K562 (cell line): ENCODE measurements at regions not wholly inside any gene's neighbourhood (a gene's known extent, or its start where the extent isn't known, plus 50 kb on each side); places are given as distances from the start of the nearest gene placed in this dataset.

Experiments
- ATAC-seq: fragments of 200-7000 bp; cut with Tn5 transposase; 3 replicates; pipeline ENCODE4 v1.9.1; 2020; ENCODE audit warnings: moderate library complexity
- BruUV-seq: library from RNA; stranded (reverse); fragments of 400-500 nt; replicated peaks from 2 replicates; lab custom pipeline; 2021; lab: Mats Ljungman, UMichigan
- CTCF ChIA-PET: fragments of 300-600 bp; formaldehyde crosslinking; extraction: SDS; loops from one replicate; lab custom pipeline; 2021; ENCODE audit warnings: low intra/inter-chr PET ratio; lab: Yijun Ruan, JAX
- POLR2A ChIA-PET: fragments of 300-600, 350-650 bp; sonication (Branson Sonifier 250); formaldehyde crosslinking; extraction: SDS; loops from one replicate; lab custom pipeline; 2021; ENCODE audit warnings: antibody characterized with exemption, inconsistent platforms; lab: Yijun Ruan, JAX
- DNase-seq, 4 experiments: peaks; one replicate each; pipeline versions ENCODE4 v3.0.0 to v3.0.0-alpha.2; 2011 to 2018; ENCODE audit warnings: low spot score in 3 of 4, mixed read lengths in 3 of 4; ENCODE audit errors: extremely low read depth in 1 of 4
- FAIRE-seq: peaks from 2 replicates; lab custom pipeline; 2011; peaks lifted over from hg19 to GRCh38; lab: Jason Lieb, UNC
- H2AFZ ChIP-seq: 2 replicates; pipeline ENCODE4 v1.6.0; 2011; ENCODE audit warnings: low read depth, low read length, control low read depth, inconsistent platforms
- H3K27ac ChIP-seq: fragments of 200-600 bp; 3 replicates; pipeline ENCODE4 v1.8.0; 2011; ENCODE audit warnings: low read depth, mild to moderate bottlenecking, control low read depth, inconsistent platforms, low read length, moderate library complexity, mixed read lengths; ENCODE audit errors: extremely low read depth
- H3K27me3 ChIP-seq, 2 experiments: fragments of 300-600 bp in 1 of 2; 2 replicates in 1 of 2; 3 replicates in 1 of 2; pipeline versions ENCODE4 v1.6.0 to v1.8.0; 2011; ENCODE audit warnings: inconsistent platforms in 2 of 2, low read length in 2 of 2, mild to moderate bottlenecking in 1 of 2, mixed read lengths in 1 of 2, moderate library complexity in 1 of 2; ENCODE audit not compliant: control insufficient read depth in 2 of 2, insufficient read depth in 2 of 2
- H3K36me3 ChIP-seq: fragments of 300-600 bp; 3 replicates; pipeline ENCODE4 v1.8.0; 2011; ENCODE audit warnings: mild to moderate bottlenecking, low read length, inconsistent platforms; ENCODE audit not compliant: control insufficient read depth, insufficient read depth
- H3K4me1 ChIP-seq, 2 experiments: fragments of 200-600 bp in 1 of 2; replicated peaks in 1 of 2; 2 replicates in 1 of 2; 3 replicates in 1 of 2; pipeline versions ENCODE4 v1.5.1 to v1.8.0; 2011; ENCODE audit warnings: inconsistent platforms in 2 of 2, low read length in 2 of 2, mild to moderate bottlenecking in 1 of 2, mixed read lengths in 1 of 2, moderate library complexity in 1 of 2; ENCODE audit not compliant: control insufficient read depth in 2 of 2, insufficient read depth in 2 of 2
- H3K4me2 ChIP-seq: 2 replicates; pipeline ENCODE4 v1.6.1; 2011; ENCODE audit warnings: low read length, control low read depth, inconsistent platforms, mixed read lengths; ENCODE audit not compliant: insufficient read depth
- H3K4me3 ChIP-seq: fragments of 200-600 bp; sonication (generic), shearing (Covaris generic); 2 replicates; pipeline ENCODE4 v1.5.1; 2016; ENCODE audit warnings: control low read depth, inconsistent platforms
- H3K79me2 ChIP-seq: fragments of 200-600 bp; 3 replicates; pipeline ENCODE4 v1.8.0; 2011; ENCODE audit warnings: low read length, inconsistent platforms; ENCODE audit not compliant: control insufficient read depth, insufficient read depth
- H3K9ac ChIP-seq, 2 experiments: 2 replicates each; pipeline versions ENCODE4 v1.6.0 to v1.6.1; 2011; ENCODE audit warnings: low read depth in 2 of 2, low read length in 2 of 2, control low read depth in 1 of 2, inconsistent platforms in 1 of 2, mild to moderate bottlenecking in 1 of 2, mixed read lengths in 1 of 2; ENCODE audit not compliant: insufficient read depth in 1 of 2
- H3K9me1 ChIP-seq: one replicate; pipeline ENCODE4 v1.6.0; 2011; ENCODE audit warnings: inconsistent platforms, mild to moderate bottlenecking, low read length, moderate library complexity; ENCODE audit not compliant: control insufficient read depth, insufficient read depth
- H3K9me3 ChIP-seq: replicated peaks from 2 replicates; pipeline ENCODE4 v1.5.1; 2011; ENCODE audit warnings: low read depth, low read length, inconsistent platforms; ENCODE audit not compliant: control insufficient read depth, insufficient read depth
- H4K20me1 ChIP-seq: replicated peaks from 2 replicates; pipeline ENCODE4 v1.6.1; 2011; ENCODE audit warnings: low read length, inconsistent platforms, mixed read lengths; ENCODE audit not compliant: control insufficient read depth, insufficient read depth
- ARHGAP35 ChIP-seq: fragments of 450-650 bp; IDR thresholded peaks from 2 replicates; pipeline ENCODE4 v1.6.1; 2018; ENCODE audit not compliant: partially characterized antibody
- CEBPB ChIP-seq: fragments of 450-650 bp; IDR thresholded peaks from 2 replicates; pipeline ENCODE4 v1.6.1; 2016; ENCODE audit warnings: missing genetic modification characterization, missing compliant biosample characterization
- FOSL1 ChIP-seq: fragments of 200-800 bp; sonication (Bioruptor generic); conservative IDR thresholded peaks from 2 replicates; pipeline ENCODE4 v1.6.1; 2016; ENCODE audit warnings: missing genetic modification characterization, missing compliant biosample characterization
- GTF2F1 ChIP-seq: IDR thresholded peaks from 2 replicates; pipeline ENCODE4 v1.6.1; 2011; ENCODE audit warnings: low read depth, low read length, improper control_type of control experiment
- HNRNPH1 ChIP-seq: fragments of 200-400 bp; formaldehyde crosslinking; optimal IDR thresholded peaks from 2 replicates; pipeline ENCODE3; 2017; ENCODE audit warnings: low read depth, mild to moderate bottlenecking, low read length, moderate library complexity
- NCOA6 ChIP-seq: fragments of 450-650 bp; IDR thresholded peaks from 2 replicates; pipeline ENCODE4 v1.6.1; 2017; ENCODE audit warnings: mild to moderate bottlenecking
- SAFB2 ChIP-seq: fragments of 200-400 bp; formaldehyde crosslinking; IDR thresholded peaks from 2 replicates; pipeline ENCODE4 v1.6.1; 2018; ENCODE audit warnings: borderline replicate concordance, low read length, low read depth, moderate library complexity; ENCODE audit not compliant: severe bottlenecking
- SMAD3 ChIP-seq: fragments of 450-650 bp; formaldehyde crosslinking; conservative IDR thresholded peaks from 2 replicates; pipeline ENCODE4 v1.4.0; 2020; ENCODE audit warnings: mild to moderate bottlenecking
- SNIP1 ChIP-seq: fragments of 450-650 bp; IDR thresholded peaks from 2 replicates; pipeline ENCODE4 v1.7.1; 2017; ENCODE audit warnings: low read depth, mild to moderate bottlenecking
- TAF15 ChIP-seq: fragments of 200-400 bp; formaldehyde crosslinking; IDR thresholded peaks from 2 replicates; pipeline ENCODE4 v1.6.1; 2017; ENCODE audit warnings: mild to moderate bottlenecking, low read depth, low read length, moderate library complexity
- TSC22D4 ChIP-seq: fragments of 450-650 bp; IDR thresholded peaks from 2 replicates; pipeline ENCODE4 v1.6.1; 2016; ENCODE audit warnings: missing genetic modification characterization, missing biosample characterization, control low read depth
- ZNF253 ChIP-seq: fragments of 250-450 bp; sonication (Bioruptor Pico); conservative IDR thresholded peaks from 2 replicates; pipeline ENCODE4 v1.6.1; 2021; ENCODE audit warnings: mild to moderate bottlenecking
- ZNF408 ChIP-seq: fragments of 250-450 bp; sonication (Bioruptor Pico); IDR thresholded peaks from 2 replicates; pipeline ENCODE4 v1.4.0; 2020; ENCODE audit warnings: low read depth, mild to moderate bottlenecking, moderate library complexity
- WGBS: fragments of 100-300 bp; shearing (Covaris generic); methylation state at CpG from one replicate; pipeline ENCODE4 v1.1.6; 2016; ENCODE audit warnings: low coverage, mixed read lengths; ENCODE audit not compliant: insufficient coverage; ENCODE audit errors: missing lambda C conversion rate; 5-methylcytosine and 5-hydroxymethylcytosine counted together
- in situ Hi-C: fragments of 300-500 bp; cut with MboI; formaldehyde crosslinking; loops from 4 replicates; pipeline ENCODE4 v1.15.0; 2018; ENCODE audit warnings: inconsistent platforms, mixed read lengths
- intact Hi-C: fragments of 100-400 bp; cut with micrococcal nuclease; formaldehyde crosslinking; loops from 2 replicates; pipeline ENCODE4 v1.14.2; 2022
- TF ChIP-seq, protein P1 (sequence below): IDR thresholded peaks from 3 replicates; pipeline ENCODE4 v1.6.1; 2011; ENCODE audit warnings: borderline replicate concordance, mild to moderate bottlenecking; ENCODE audit not compliant: insufficient read length, insufficient read depth
- TF ChIP-seq, protein P2 (sequence below), 2 experiments: fragments of 450-650 bp; IDR thresholded peaks; 2 replicates each; pipeline ENCODE4 v1.6.1; 2018; ENCODE audit warnings: mild to moderate bottlenecking in 2 of 2, low read depth in 1 of 2; ENCODE audit not compliant: partially characterized antibody in 2 of 2
- TF ChIP-seq, protein P3 (sequence below): sonication (generic); formaldehyde crosslinking; IDR thresholded peaks from 2 replicates; pipeline ENCODE4 v1.8.1; 2023; ENCODE audit warnings: mild to moderate bottlenecking, missing genetic modification reagents

DNA sequence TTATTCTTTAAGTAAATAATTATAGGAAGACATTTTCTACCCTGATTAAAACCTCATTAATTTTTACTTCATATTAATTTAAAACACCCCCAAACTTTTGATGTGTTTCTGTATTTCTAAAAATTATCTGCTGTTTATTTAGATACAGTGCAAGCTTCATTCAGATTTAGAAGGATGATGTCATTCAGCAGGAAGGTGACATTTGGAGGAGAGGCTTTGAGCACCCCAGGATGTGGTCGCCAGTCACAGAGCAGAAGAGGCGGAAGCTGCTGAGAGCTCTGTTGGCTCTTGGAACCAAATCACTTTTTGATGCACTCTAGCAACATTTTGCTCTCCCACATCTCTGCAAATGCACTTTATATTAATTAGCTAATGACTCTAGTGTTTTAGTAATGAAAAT is 233.9 kb upstream of the CACNA2D1 start:
- in situ Hi-C loops (no loop called here), intact Hi-C loops (no loop called here)
- ChIA-PET POLR2A (no interaction called here), CTCF (no interaction called here)
- Histone ChIP-seq H3K36me3 (no peaks in the 10 kb centered on the region), H3K9me1 (no peaks in the 10 kb centered on the region), H3K4me2 (no peak overlapping the region), H3K27me3 (no peaks in the 10 kb centered on the region), H3K27ac (no peak overlapping the region), H3K9ac (no peak overlapping the region), H3K79me2 (no peaks in the 10 kb centered on the region), H3K4me3 (no peak overlapping the region), H2AFZ (no peak overlapping the region), H4K20me1 (no peaks in the 10 kb centered on the region), H3K9me3 (peaks cover 4% of the 10 kb centered on the region; the same call in 1 of the 2 replicates), H3K4me1 (no peaks in the 10 kb centered on the region)
- no peak for ATAC-seq
- no peak for DNase-seq
- no peak for FAIRE-seq
- TF ChIP-seq TSC22D4 (tag) = no peak
- TF ChIP-seq, protein P1, sequence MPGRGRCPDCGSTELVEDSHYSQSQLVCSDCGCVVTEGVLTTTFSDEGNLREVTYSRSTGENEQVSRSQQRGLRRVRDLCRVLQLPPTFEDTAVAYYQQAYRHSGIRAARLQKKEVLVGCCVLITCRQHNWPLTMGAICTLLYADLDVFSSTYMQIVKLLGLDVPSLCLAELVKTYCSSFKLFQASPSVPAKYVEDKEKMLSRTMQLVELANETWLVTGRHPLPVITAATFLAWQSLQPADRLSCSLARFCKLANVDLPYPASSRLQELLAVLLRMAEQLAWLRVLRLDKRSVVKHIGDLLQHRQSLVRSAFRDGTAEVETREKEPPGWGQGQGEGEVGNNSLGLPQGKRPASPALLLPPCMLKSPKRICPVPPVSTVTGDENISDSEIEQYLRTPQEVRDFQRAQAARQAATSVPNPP = no peak
- no peak for TF ChIP-seq SNIP1
- TF ChIP-seq ZNF408 = no peak
- no peak for TF ChIP-seq ZNF253
- no peak for TF ChIP-seq SAFB2
- TF ChIP-seq CEBPB (tag) = no peak
- TF ChIP-seq, protein P2, sequence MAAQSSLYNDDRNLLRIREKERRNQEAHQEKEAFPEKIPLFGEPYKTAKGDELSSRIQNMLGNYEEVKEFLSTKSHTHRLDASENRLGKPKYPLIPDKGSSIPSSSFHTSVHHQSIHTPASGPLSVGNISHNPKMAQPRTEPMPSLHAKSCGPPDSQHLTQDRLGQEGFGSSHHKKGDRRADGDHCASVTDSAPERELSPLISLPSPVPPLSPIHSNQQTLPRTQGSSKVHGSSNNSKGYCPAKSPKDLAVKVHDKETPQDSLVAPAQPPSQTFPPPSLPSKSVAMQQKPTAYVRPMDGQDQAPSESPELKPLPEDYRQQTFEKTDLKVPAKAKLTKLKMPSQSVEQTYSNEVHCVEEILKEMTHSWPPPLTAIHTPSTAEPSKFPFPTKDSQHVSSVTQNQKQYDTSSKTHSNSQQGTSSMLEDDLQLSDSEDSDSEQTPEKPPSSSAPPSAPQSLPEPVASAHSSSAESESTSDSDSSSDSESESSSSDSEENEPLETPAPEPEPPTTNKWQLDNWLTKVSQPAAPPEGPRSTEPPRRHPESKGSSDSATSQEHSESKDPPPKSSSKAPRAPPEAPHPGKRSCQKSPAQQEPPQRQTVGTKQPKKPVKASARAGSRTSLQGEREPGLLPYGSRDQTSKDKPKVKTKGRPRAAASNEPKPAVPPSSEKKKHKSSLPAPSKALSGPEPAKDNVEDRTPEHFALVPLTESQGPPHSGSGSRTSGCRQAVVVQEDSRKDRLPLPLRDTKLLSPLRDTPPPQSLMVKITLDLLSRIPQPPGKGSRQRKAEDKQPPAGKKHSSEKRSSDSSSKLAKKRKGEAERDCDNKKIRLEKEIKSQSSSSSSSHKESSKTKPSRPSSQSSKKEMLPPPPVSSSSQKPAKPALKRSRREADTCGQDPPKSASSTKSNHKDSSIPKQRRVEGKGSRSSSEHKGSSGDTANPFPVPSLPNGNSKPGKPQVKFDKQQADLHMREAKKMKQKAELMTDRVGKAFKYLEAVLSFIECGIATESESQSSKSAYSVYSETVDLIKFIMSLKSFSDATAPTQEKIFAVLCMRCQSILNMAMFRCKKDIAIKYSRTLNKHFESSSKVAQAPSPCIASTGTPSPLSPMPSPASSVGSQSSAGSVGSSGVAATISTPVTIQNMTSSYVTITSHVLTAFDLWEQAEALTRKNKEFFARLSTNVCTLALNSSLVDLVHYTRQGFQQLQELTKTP (IDR thresholded peaks at IDR 0.05; ENCODE audit: low read depth in 1 of 2, partially characterized antibody in 2 of 2) = no peak
- TF ChIP-seq ARHGAP35 = no peak
- no peak for TF ChIP-seq GTF2F1
- TF ChIP-seq, protein P3, sequence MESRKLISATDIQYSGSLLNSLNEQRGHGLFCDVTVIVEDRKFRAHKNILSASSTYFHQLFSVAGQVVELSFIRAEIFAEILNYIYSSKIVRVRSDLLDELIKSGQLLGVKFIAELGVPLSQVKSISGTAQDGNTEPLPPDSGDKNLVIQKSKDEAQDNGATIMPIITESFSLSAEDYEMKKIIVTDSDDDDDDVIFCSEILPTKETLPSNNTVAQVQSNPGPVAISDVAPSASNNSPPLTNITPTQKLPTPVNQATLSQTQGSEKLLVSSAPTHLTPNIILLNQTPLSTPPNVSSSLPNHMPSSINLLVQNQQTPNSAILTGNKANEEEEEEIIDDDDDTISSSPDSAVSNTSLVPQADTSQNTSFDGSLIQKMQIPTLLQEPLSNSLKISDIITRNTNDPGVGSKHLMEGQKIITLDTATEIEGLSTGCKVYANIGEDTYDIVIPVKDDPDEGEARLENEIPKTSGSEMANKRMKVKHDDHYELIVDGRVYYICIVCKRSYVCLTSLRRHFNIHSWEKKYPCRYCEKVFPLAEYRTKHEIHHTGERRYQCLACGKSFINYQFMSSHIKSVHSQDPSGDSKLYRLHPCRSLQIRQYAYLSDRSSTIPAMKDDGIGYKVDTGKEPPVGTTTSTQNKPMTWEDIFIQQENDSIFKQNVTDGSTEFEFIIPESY (CRISPR knock-in tag) = no peak
- TF ChIP-seq TAF15 = no peak
- no peak for TF ChIP-seq FOSL1 (tag)
- no peak for TF ChIP-seq NCOA6
- TF ChIP-seq HNRNPH1 = no peak
- no peak for TF ChIP-seq SMAD3 (CRISPR knock-in tag)
- 0% methylated on average over 2 of the region's 2 CpGs for WGBS
- BruUV-seq = no TSS peak
